ENCODE measurements at regions not wholly inside any gene's neighbourhood (a gene's known extent, or its start where the extent isn't known, plus 50 kb on each side); places are given as distances from the start of the nearest gene placed in this dataset.
A peak's percentile ranks its signal among the peaks of the same experiment; 100 is the strongest.
"Not testable (repeated sequence)": the region's sequence is repeated elsewhere in the genome, so short reads cannot be mapped to it uniquely, and the experiment has no call there.

DNA sequence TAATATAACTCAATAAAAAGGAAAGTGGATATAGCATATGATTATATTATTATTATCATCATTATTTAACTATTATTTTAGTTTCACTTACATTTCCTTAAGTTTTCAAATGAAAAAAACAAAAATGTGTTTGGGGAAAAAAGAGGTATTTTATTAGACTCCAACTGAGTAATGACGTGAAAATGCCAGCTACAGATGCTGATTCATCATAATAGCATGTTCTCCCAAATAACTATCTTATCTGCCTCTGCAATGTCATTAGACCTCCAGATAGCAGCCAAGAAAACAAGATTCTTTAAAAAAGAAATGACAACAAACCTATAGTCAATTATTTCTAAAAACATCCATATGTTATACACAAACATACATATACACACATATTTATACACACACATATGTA, 1071.9 kb upstream of the TMPRSS15 start:
- Mint-ChIP-seq H3K36me3 (ENCODE audit: low read depth) (no peaks in the 10 kb centered on the region), H3K4me1 (ENCODE audit: low read depth) (no peaks in the 10 kb centered on the region)

DNA sequence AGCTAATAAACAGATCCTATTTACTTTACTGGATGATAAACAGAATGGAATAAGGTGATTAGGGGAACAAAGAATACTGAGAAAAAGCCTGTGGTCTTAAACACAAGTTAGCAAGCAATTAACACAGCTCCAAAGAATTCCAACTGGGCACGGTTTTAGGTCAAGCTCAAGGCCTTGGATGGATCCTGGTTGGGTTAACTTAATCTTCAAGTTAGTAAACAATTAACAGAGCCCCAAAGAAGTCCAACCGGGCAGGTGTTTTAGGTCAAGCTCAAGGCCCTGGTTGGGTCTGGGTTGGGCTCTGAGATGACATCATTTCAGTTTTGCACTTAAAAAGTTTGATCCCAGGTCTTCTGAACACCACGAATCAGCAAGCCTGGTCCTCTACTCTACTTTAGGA, 1086.3 kb upstream of the TMPRSS15 start:
- no peak overlapping the region for H3K4me3 Mint-ChIP-seq
- TF ChIP-seq, protein P1, sequence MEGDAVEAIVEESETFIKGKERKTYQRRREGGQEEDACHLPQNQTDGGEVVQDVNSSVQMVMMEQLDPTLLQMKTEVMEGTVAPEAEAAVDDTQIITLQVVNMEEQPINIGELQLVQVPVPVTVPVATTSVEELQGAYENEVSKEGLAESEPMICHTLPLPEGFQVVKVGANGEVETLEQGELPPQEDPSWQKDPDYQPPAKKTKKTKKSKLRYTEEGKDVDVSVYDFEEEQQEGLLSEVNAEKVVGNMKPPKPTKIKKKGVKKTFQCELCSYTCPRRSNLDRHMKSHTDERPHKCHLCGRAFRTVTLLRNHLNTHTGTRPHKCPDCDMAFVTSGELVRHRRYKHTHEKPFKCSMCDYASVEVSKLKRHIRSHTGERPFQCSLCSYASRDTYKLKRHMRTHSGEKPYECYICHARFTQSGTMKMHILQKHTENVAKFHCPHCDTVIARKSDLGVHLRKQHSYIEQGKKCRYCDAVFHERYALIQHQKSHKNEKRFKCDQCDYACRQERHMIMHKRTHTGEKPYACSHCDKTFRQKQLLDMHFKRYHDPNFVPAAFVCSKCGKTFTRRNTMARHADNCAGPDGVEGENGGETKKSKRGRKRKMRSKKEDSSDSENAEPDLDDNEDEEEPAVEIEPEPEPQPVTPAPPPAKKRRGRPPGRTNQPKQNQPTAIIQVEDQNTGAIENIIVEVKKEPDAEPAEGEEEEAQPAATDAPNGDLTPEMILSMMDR (IDR thresholded peaks at IDR 0.05) = no peak
- peaks cover 47% of the 10 kb centered on the region for H3K9me3 Mint-ChIP-seq
- no peaks in the 10 kb centered on the region for H3K4me1 Mint-ChIP-seq (ENCODE audit: low read depth)
- no peak for DNase-seq
- no peaks in the 10 kb centered on the region for H3K27me3 Mint-ChIP-seq (ENCODE audit: insufficient read depth)
- H3K36me3 Mint-ChIP-seq (ENCODE audit: low read depth) = no peaks in the 10 kb centered on the region
- no peak overlapping the region for H3K27ac Mint-ChIP-seq

More for the DNA sequence above, 1071.9 kb upstream of the TMPRSS15 start:
- H3K27me3 Mint-ChIP-seq (ENCODE audit: insufficient read depth) = no peaks in the 10 kb centered on the region; the same call in 1 of the 2 replicates
- no peak overlapping the region for H3K27ac Mint-ChIP-seq
- TF ChIP-seq, protein P1 (IDR thresholded peaks at IDR 0.05) = no peak
- DNase-seq = no peak
- peaks cover 56% of the 10 kb centered on the region for H3K9me3 Mint-ChIP-seq
- H3K4me3 Mint-ChIP-seq = no peak overlapping the region

DNA sequence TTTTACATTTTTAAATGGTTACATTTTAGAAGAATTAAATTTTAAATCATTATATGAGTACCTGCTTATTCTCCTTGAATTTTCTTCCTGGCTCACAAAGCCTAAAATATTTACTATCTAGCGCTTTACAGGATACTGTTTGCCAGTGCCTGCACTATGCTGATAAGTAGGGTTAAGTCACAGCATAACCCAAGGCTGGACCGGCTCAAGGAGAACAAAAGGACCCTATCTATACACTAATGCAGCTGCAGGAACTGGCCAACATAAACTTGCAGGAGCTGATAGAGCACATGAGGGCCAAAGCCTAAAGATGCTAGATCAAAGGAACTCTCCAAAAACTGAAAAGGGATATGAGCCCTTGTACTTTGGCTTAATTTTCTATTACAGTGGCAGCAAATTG, 1086.9 kb upstream of the TMPRSS15 start:
- Mint-ChIP-seq H3K27ac (no peak overlapping the region), H3K9me3 (peaks cover 48% of the 10 kb centered on the region), H3K36me3 (ENCODE audit: low read depth) (no peaks in the 10 kb centered on the region), H3K4me3 (no peak overlapping the region), H3K27me3 (ENCODE audit: insufficient read depth) (no peaks in the 10 kb centered on the region), H3K4me1 (ENCODE audit: low read depth) (no peaks in the 10 kb centered on the region)
- TF ChIP-seq, protein P1 (IDR thresholded peaks at IDR 0.05) = no peak
- no peak for DNase-seq

DNA sequence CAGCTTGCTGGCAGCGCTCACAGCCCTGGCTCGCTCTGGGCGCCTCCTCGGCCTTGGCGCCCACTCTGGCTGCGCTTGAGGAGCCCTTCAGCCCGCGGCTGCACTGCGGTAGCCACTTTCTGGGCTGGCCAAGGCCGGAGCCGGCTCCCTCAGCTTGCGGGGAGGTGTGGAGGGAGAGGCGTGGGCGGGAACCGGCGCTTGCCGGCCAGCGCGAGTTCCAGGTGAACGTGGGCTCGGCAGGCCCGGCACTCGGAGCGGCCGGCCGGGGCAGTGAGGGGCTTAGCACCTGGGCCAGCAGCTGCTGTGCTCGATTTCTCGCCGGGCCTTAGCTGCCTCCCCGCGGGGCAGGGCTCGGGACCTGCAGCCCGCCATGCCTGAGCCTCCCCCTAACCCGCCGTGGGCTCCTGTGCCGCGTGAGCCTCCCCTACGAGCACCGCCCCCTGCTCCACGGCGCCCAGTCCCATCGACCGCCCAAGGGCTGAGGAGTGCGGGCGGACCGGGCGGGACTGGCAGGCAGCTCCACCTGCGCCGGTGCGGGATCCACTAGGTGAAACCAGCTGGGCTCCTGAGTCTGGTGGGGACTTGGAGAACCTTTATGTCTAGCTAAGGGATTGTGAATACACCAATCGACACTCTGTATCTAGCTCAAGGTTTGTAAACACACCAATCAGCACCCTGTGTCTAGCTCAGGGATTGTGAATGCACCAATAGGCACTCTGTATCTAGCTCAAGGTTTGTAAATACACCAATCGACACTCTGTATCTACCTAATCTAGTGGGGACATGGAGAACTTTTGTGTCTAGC, 1090.1 kb upstream of the TMPRSS15 start:
- H3K4me3 Mint-ChIP-seq; DNase-seq; H3K4me1 Mint-ChIP-seq (ENCODE audit: low read depth); H3K36me3 Mint-ChIP-seq (ENCODE audit: low read depth); H3K27me3 Mint-ChIP-seq (ENCODE audit: insufficient read depth); H3K27ac Mint-ChIP-seq: not testable (repeated sequence)
- peaks cover 48% of the 10 kb centered on the region for H3K9me3 Mint-ChIP-seq

DNA sequence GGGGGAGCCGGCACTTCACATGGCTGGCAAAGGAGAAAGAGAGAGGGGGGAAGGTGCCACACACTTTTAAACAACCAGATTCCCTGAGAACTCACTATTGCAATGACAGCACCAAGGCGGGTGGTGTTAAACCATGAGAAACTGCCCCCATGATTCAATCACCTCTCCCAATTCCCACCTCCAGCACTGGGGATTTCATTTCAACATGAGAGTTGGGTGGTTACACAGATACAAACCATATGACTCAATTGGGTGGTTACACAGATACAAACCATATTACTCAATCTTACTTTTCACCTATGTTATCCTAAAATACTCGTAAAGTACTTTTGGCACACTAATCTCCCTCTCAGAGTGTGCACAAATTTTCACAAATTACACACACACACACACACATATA, 1097.5 kb upstream of the TMPRSS15 start:
- no peaks in the 10 kb centered on the region; the same call in 1 of the 2 replicates for H3K36me3 Mint-ChIP-seq (ENCODE audit: low read depth)
- no peaks in the 10 kb centered on the region for H3K27me3 Mint-ChIP-seq (ENCODE audit: insufficient read depth)
- H3K9me3 Mint-ChIP-seq = peaks cover 49% of the 10 kb centered on the region
- H3K4me1 Mint-ChIP-seq (ENCODE audit: low read depth) = no peaks in the 10 kb centered on the region
- TF ChIP-seq, protein P1 (IDR thresholded peaks at IDR 0.05) = no peak
- H3K27ac Mint-ChIP-seq = no peak overlapping the region
- no peak overlapping the region for H3K4me3 Mint-ChIP-seq
- DNase-seq = no peak

DNA sequence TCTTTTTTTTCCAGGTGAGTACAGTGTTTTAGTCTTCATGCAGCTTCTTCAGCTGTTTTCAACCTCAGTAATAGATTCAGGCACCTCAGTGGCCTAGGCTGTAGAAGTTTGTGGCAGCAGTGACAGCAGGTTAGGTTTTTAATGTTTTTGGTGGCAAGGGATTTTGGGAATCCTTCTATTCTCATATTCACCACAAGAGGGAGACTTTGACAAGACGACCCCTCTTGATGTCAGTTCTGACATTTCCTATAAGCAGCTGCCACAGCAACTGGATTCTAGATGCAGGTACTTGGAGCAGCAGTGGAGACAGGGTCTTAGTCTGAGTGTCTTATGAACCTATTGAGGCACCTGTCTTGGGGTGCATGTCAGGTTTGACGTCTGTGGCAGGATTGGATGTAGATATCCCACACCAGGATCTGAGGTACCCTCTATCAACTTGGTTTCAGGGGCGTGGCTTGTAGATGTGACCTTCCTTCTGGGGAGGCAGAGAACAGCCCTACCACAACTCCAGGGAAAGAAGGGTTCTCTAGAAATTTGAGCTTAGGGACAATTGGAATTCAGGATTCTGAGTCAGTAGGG, 1104.2 kb upstream of the TMPRSS15 start:
- Mint-ChIP-seq H3K27ac (no peak overlapping the region), H3K9me3 (peaks cover 51% of the 10 kb centered on the region), H3K4me3 (no peak overlapping the region), H3K4me1 (ENCODE audit: low read depth) (no peaks in the 10 kb centered on the region), H3K36me3 (ENCODE audit: low read depth) (no peaks in the 10 kb centered on the region; the same call in 1 of the 2 replicates), H3K27me3 (ENCODE audit: insufficient read depth) (no peaks in the 10 kb centered on the region)
- TF ChIP-seq, protein P1 (IDR thresholded peaks at IDR 0.05) = peak; percentile 29; the same call in 1 of the 2 replicates
- no peak for DNase-seq

Measured in HFFc6 (cell line).